GM18868 (cell line): ENCODE measurements at regions not wholly inside any gene's neighbourhood (a gene's known extent, or its start where the extent isn't known, plus 50 kb on each side); places are given as distances from the start of the nearest gene placed in this dataset.
"Not testable (repeated sequence)": the region's sequence is repeated elsewhere in the genome, so short reads cannot be mapped to it uniquely, and the experiment has no call there.

Experiments
- ATAC-seq: cut with Tn5 transposase; IDR thresholded peaks from one replicate; pipeline ENCODE4 v1.9.1; 2021; ENCODE audit warnings: mild to moderate bottlenecking, moderate library complexity; ENCODE audit not compliant: unreplicated experiment

DNA sequence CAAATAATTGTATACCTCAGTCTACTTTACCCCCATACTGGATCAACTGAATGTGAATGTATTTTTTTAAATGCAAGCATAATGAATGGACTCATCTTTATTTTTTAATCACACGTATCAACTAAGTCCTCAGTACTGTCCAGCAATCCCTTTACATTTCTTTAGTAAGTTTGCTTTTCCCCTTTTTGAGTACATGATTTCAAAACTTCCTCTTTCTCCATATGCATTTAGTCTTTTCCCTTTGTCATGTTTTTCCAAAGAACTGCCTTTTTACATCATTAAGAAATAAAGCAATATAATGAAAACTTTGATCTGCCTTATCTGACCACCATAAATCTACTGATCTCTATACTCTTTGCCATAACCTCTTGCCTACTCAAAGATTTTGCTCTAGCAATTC lies 182.5 kb upstream of the AKR1E2 start:
- ATAC-seq, result no peak

DNA sequence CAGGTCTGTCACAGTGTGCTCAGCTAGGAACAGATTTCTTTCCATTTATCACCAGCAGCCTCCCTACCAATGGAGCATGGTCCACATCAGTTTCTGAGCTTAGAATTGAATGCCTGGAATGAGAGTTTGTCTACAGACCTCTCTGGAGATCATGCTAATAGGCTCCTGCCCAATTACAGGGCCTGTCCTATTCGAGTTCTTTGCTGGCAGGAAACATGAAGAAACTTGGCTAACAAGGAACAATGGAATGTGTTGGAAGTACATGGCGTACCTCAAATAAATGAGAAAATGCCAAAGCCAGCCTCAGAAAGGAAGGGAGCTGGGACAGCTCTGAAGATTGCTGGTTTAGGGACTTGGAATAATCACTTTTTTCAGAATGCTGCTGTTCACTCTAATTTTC lies 186.0 kb upstream of the AKR1E2 start:
- ATAC-seq, result no peak

GRCh38 chr10:4638099-4638498 lies 187.9 kb upstream of the AKR1E2 start:
- no peak for ATAC-seq

GRCh38 chr10:4637657-4638056 lies 188.3 kb upstream of the AKR1E2 start:
- no peak for ATAC-seq

- no peak for ATAC-seq
Measured at GRCh38 chr10:4635883-4636282, 190.1 kb upstream of the AKR1E2 start.

- ATAC-seq, result no peak
Measured at GRCh38 chr10:4635388-4635787, 190.6 kb upstream of the AKR1E2 start.

GRCh38 chr10:4633776-4634175 lies 192.2 kb upstream of the AKR1E2 start:
- ATAC-seq, result no peak

- ATAC-seq, result no peak
Measured at GRCh38 chr10:4633186-4633585, 192.8 kb upstream of the AKR1E2 start.

GRCh38 chr10:4632757-4633156 lies 193.2 kb upstream of the AKR1E2 start:
- ATAC-seq, result no peak

DNA sequence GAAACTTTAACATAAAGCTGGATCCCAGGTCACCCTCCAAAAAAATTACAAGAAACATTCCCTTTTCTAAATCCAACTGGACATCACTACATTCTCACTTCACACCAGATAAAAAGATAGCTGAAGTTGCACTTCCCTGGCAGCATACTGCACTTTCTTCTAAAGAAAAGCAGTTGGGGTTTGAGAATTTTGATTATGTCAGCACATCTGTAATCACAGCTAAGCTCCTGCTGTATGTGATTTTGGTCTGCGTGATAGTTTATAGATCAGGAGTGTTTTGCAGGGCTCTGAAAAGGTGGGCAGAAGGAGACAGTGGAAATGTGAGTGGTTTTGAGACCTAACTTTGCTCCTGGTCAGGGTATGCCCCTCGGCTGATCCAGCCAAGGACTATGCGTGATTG lies 199.1 kb upstream of the AKR1E2 start:
- no peak for ATAC-seq

GRCh38 chr10:4623757-4624420 lies 202.1 kb upstream of the AKR1E2 start:
- ATAC-seq, result no peak

- ATAC-seq, result peak; percentile 90
Measured at GRCh38 chr10:4623200-4623599, 202.8 kb upstream of the AKR1E2 start.

DNA sequence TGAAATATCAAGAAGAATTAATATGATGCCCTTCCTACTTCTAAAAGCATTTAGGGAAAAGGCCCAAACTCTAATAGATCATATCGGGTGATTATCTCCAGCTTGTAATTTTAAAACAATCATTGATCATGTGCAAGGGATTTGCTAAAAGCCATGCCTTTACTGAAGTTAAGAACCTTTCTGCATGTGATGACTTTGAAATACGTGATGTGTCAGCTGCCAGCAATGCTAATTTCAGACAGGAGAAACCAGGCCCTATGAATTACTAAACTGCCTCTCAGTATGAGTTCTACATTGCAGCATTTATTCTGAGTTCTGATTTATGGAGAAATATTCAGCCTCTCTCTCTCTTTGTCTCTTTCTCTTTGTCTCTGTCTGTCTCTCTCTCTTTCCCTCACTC lies 203.6 kb upstream of the AKR1E2 start:
- peak; percentile 32 for ATAC-seq

DNA sequence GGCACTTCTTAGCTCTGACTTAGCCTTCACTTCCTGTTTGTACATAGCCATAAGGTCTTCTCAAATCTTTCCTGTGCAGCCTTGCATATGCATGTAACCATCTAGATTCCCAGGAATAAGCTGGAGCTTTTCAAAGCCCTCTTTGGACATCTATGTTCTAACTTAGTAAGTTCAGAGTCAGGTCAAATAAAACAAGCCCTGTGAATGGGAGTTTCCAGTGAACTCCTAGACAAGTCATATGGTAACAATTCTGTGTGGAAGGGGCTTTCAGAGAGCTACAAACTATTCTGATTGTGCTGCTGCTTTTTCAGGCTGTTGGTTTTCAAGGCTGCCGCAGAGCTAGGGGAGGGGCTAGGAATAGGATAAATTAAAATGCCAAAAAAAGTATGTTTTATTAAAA lies 208.4 kb upstream of the AKR1E2 start:
- peak; percentile 87 for ATAC-seq

GRCh38 chr10:4615042-4615441 lies 211.0 kb upstream of the AKR1E2 start:
- ATAC-seq, result no peak

- ATAC-seq, result no peak
Measured at GRCh38 chr10:4609251-4609650, 216.8 kb upstream of the AKR1E2 start.

DNA sequence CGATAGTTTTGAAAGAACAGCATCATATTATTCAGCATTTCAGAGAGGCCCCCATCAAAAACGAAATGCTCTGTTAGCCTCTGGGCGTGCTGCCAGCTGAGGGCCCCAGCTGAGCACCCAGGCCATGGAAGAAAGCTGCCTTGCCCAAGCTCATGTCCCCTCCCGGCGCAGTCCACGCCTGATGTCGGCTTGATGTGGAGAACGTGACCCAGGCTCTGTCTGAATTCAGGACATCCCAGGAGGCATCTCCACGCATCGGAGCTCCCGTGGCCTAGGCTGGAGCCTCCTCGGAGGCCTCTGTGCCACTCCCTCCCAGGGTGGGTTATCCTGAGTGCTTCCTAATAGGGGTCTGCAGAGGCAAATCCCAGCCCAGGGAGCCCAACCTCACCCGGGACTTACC lies 218.3 kb upstream of the AKR1E2 start:
- no peak for ATAC-seq

DNA sequence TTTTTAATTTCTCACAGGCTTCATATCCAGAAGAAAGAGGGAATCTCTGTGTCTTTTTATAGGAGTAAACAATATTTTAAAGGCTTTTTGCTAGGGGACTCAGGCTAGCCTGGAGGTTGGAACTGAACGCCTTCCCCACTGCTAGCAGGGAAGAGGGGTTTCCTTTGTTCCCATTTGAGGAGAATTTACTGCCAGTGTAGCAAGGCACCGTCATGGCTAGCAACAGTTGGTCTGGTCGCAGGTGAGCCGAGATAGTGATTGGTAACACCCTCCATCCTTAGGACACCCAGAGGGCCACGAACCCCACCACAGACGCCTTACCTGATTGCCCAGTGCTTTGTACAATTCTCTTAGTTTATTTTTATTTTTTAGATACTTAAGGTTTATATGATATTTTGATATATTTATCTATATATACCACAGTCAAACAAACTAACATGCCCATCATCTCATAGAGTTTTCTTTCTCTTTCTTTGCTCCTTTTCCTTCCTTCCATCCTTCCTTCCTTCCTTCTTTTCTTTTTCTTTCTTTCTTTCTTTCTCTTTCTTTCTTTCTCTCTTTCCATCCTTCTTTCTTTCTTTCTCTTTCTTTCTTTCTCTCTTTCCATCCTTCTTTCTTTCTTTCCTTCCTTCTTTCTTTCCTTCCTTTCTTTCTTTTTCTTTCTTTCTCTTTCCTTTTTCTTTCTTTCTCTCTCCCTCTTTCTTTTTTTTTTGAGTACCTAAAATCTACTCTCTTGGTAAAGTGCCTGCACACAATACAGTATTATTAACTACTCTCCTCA lies 219.0 kb upstream of the AKR1E2 start:
- ATAC-seq, result no peak

DNA sequence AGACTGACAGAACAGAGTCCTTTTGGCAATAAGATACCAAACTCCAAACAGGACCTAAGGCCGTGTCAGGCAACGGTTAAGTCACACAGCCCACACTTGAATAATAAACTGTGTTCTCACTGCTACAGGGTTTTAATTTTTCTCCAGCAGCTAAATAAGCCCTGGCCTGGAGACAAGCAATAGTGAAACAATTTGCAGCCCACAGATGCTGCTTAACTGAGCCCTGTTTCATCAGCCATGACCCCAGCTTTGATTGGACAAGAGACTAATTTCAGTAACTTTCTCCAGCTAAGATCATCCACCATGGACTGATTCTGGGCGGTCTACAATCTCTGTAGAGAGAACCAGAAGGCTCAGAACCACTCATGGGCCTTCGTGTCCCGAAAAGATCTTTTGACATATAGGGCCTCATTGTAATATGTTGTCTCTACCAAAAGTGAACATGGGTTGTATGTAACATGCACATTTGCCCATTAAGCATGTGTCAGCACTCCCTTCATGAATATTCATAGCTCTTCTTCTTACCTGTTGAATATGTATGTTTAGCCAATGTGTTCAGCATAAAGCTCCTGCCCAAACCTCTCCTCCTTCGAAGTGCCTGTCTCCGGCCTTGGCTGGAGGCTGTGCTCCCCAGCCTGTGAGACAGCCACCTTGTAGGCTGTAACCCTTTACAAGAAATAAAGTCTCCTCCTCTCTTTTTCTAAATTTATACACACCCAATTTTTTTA lies 223.1 kb upstream of the AKR1E2 start:
- ATAC-seq, result no peak

- no peak for ATAC-seq
Measured at GRCh38 chr10:4599471-4599870, 226.5 kb upstream of the AKR1E2 start.

DNA sequence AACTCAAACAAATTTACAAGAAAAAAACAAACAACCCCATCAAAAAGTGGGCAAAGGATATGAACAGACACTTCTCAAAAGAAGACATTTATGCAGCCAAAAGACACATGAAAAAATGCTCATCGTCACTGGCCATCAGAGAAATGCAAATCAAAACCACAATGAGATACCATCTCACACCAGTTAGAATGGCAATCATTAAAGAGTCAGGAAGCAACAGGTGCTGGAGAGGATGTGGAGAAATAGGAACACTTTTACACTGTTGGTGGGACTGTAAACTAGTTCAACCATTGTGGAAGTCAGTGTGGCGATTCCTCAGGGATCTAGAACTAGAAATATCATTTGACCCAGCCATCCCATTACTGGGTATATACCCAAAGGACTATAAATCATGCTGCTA lies 228.1 kb upstream of the AKR1E2 start:
- not testable (repeated sequence) for ATAC-seq

DNA sequence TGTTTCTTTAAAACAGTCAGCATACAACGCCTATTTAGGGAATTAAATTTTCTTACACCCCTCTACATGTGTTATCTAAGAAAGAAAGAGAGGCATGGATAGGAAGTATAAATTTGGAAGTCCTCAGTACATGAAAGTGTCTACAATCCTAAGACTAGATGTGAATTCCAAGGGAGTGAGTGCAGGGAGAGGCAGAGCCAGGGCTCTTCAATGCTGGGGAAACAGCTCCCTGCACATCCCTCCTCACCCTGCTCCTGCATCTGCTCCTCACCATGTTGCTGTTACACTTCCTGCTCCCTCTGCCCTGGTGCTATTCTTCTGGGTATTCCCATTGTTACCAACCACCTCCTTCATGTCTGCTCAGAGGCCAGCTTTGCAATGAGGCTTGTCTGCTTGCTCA lies 229.1 kb upstream of the AKR1E2 start:
- ATAC-seq, result no peak
